Colonic mucosa (tissue), 4 donors: ENCODE measurements at regions not wholly inside any gene's neighbourhood (a gene's known extent, or its start where the extent isn't known, plus 50 kb on each side); places are given as distances from the start of the nearest gene placed in this dataset.
A peak's percentile ranks its signal among the peaks of the same experiment; 100 is the strongest.

Experiments
- DNase-seq: peaks from one replicate; pipeline ENCODE4 v3.0.0-alpha.2; 2020
- H3K27ac ChIP-seq: fragments of 200-600 bp; one replicate; pipeline ENCODE4 v1.8.0; 2021
- H3K27me3 ChIP-seq: fragments of 200-600 bp; one replicate; pipeline ENCODE4 v1.8.0; 2021
- H3K36me3 ChIP-seq: fragments of 200-600 bp; one replicate; pipeline ENCODE4 v1.8.0; 2021
- H3K4me1 ChIP-seq: fragments of 200-600 bp; one replicate; pipeline ENCODE4 v1.8.0; 2021; ENCODE audit warnings: mild to moderate bottlenecking
- H3K4me3 ChIP-seq: fragments of 200-600 bp; one replicate; pipeline ENCODE4 v1.8.0; 2021
- H3K9ac ChIP-seq, 2 donors: one replicate each; pipeline ENCODE4 v1.7.0; 2013; ENCODE audit warnings: control low read depth in 2 of 2, low read depth in 2 of 2, low read length in 2 of 2
- H3K9me3 ChIP-seq: fragments of 200-600 bp; one replicate; pipeline ENCODE4 v1.8.0; 2021
- intact Hi-C: fragments of 100-400 bp; cut with DNase I; formaldehyde crosslinking; loops from one replicate; pipeline ENCODE4 v1.14.1; 2022
- TF ChIP-seq, protein P1 (sequence below): fragments of 200-600 bp; IDR thresholded peaks from one replicate; pipeline ENCODE4 v1.8.0; 2022; ENCODE audit warnings: antibody characterized with exemption, mild to moderate bottlenecking
- donor health status: healthy.
- donor health status: DM: no; HTN: no; CAD: no.
- donor health status: DM: no; HTN: no; CAD: no.

DNA sequence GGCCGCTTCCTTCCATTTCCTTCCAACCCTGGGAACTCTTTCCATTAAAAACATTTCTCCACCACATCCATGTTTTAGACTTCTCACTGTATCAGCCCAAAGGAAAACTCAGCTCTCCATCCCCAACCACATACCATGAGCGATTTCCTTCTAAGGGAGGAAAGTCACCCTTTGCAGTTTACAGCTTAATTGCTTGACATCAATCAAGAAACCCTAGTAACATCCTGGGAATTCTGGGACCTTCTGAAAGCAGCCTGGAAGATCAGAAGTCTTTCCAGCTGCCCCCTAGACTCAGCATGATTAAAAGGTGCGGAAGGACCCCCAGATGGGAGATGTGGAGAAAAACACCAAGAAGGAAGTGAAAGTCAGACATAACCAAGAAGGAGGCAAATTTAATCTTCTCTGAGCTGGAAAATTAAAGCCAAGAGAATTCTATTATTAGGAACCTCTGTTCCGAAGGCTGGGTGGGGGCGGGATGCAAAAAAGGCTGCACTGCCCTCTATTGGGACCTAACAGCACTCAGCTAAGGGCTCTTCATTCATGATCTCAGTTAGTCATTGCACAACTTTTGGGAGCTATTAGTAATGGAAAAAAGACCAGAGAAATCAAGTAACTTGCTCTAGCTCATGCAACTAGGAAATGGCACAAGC lies 73.3 kb upstream of the PLXNC1 start:
- TF ChIP-seq, protein P1, sequence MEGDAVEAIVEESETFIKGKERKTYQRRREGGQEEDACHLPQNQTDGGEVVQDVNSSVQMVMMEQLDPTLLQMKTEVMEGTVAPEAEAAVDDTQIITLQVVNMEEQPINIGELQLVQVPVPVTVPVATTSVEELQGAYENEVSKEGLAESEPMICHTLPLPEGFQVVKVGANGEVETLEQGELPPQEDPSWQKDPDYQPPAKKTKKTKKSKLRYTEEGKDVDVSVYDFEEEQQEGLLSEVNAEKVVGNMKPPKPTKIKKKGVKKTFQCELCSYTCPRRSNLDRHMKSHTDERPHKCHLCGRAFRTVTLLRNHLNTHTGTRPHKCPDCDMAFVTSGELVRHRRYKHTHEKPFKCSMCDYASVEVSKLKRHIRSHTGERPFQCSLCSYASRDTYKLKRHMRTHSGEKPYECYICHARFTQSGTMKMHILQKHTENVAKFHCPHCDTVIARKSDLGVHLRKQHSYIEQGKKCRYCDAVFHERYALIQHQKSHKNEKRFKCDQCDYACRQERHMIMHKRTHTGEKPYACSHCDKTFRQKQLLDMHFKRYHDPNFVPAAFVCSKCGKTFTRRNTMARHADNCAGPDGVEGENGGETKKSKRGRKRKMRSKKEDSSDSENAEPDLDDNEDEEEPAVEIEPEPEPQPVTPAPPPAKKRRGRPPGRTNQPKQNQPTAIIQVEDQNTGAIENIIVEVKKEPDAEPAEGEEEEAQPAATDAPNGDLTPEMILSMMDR, result no peak
- Histone ChIP-seq H3K4me1 (no peaks in the 10 kb centered on the region), H3K27ac (no peak overlapping the region), H3K9ac (peak overlapping the region in 1 of 2 donors; percentile 1), H3K36me3 (no peaks in the 10 kb centered on the region), H3K27me3 (no peaks in the 10 kb centered on the region), H3K9me3 (no peaks in the 10 kb centered on the region), H3K4me3 (no peak overlapping the region)
- DNase-seq, result peak; percentile 43
- intact Hi-C loops, result no loop called here

DNA sequence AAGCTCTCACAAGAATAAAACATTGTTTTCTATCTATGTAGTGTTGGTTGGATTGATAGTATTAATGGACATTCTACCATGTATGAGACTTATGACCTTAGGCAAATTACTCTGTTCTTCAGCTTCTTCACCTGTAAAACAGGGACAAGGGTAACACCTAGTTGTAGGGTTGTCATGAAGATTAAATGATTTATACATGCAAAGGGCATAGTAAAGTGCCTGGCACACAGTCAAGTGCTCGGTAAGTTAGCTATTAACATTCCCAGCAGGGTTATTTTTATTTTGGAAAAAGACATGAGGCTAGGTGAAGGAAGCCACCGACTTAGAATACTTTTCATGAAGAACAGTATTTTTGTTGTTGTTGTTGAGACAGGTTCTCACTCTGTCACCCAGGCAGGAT lies 71.2 kb upstream of the PLXNC1 start:
- Histone ChIP-seq H3K36me3 (no peaks in the 10 kb centered on the region), H3K9ac (no peak overlapping the region), H3K27me3 (no peaks in the 10 kb centered on the region), H3K9me3 (no peaks in the 10 kb centered on the region), H3K27ac (no peak overlapping the region), H3K4me1 (no peaks in the 10 kb centered on the region), H3K4me3 (no peak overlapping the region)
- intact Hi-C loops, result no loop called here
- TF ChIP-seq, protein P1, result no peak
- DNase-seq, result no peak

DNA sequence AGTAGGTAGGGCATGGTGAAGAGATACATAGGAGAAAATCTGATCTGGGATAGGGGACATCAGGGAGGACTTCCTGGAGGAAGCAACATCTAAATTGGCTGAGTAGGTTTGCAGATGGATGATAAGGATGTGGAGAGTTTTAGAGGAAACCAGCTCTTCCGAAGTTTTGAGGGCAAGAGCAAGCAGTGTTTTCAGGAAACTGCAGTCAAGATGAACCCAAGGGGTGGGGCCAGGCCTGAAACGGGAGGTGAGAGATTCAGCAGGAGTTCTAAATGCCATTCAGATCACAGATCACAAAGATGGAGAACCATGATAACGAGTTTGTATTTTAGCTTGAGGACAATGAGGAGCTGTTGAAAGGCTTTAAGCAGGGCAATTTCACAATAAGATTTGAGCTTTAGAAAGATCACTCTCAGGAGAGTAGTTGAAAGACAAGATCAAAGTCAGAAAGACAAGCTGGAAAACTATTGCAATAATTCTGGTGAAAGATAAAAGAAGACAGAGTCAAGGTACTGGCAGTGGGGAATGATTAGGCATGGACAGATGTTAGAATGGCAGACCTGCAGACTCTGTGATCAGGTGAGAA lies 70.1 kb upstream of the PLXNC1 start:
- no peaks in the 10 kb centered on the region for H3K36me3 ChIP-seq
- TF ChIP-seq, protein P1, result no peak
- no peaks in the 10 kb centered on the region for H3K4me1 ChIP-seq
- intact Hi-C loops, result no loop called here
- no peaks in the 10 kb centered on the region for H3K27me3 ChIP-seq
- H3K27ac ChIP-seq, result no peak overlapping the region
- H3K4me3 ChIP-seq, result no peak overlapping the region
- no peaks in the 10 kb centered on the region for H3K9me3 ChIP-seq
- DNase-seq, result no peak
- H3K9ac ChIP-seq, result no peak overlapping the region

DNA sequence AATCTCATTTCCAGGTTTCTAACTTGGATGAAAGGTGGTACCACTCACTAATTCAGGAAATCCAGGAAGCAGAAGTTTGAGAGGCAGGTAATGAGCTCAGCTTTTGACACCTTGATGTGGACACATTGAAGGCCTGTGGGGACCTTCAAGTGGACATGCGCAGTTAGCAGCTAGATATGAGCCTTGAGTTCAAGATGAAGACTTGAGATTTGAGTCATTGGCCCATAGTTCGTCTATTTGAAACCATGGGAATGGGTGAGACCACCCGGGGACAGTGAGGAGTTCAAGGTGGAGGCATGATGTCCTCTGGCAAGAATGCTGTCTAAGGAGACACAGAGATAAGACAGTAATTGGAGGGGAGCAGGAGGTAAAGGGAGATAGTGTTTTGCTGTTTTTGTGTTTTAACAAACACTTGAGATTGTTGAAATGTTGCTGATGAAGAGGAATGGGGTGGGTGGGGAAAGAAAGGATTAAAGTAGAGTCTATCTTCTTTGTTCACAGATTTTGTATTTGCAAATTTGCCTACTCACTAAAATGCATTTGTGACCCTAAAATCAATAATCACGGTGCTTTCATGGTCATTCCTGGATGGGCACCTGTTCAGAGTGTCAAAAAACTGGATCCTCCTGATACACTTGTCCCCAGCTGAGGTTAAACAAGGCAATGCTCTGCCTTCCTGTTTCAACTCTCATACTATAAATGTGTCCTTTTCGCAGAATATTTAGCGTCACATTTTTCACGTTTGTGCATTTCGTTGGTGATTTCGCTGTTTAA lies 69.5 kb upstream of the PLXNC1 start:
- TF ChIP-seq, protein P1, result no peak
- Histone ChIP-seq H3K4me1 (no peaks in the 10 kb centered on the region), H3K9me3 (no peaks in the 10 kb centered on the region), H3K9ac (no peak overlapping the region), H3K36me3 (no peaks in the 10 kb centered on the region), H3K27ac (no peak overlapping the region), H3K4me3 (no peak overlapping the region), H3K27me3 (no peaks in the 10 kb centered on the region)
- intact Hi-C loops, result no loop called here
- DNase-seq, result no peak

DNA sequence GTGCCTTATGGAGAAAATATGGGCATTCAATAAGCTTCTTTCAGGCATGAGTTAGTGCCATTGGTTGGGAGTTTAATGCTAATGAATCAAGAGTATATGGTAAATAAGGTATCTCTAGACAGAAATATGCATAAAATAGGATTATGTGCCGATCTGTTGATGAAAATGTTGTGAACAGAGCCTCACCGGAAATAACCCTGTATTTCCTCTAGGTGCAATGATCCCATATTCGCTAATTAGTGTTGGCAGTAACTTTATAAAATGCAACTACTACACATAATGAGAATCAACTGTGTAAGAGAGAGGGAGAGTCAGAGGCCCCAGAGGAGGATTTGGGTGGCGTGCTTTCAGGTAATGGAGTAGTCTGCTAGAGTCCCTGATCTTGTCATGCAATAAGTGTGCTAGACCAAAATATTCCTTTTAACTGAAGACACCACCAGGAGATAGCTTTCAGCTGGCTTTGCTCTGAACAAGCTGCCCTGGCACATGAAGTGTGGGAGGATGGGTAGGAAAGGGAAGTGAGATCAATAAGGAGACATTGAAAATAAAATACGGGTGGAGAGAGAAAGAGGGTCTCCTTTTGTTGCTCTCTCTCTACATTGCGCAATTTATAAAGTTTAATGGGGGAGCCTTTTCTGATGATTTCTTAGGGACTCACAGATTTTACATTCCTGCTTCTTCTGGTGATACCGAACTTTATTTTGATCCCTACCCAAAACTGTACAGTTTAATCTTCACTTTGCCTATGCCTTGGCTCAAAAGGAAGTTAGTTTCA lies 68.6 kb upstream of the PLXNC1 start:
- no peak overlapping the region for H3K27ac ChIP-seq
- no peaks in the 10 kb centered on the region for H3K4me1 ChIP-seq
- H3K4me3 ChIP-seq, result no peak overlapping the region
- H3K9me3 ChIP-seq, result no peaks in the 10 kb centered on the region
- DNase-seq, result no peak
- H3K27me3 ChIP-seq, result no peaks in the 10 kb centered on the region
- intact Hi-C loops, result no loop called here
- H3K9ac ChIP-seq, result no peak overlapping the region
- TF ChIP-seq, protein P1, result no peak
- no peaks in the 10 kb centered on the region for H3K36me3 ChIP-seq
